MM.1S (cell line): ENCODE measurements at regions not wholly inside any gene's neighbourhood (a gene's known extent, or its start where the extent isn't known, plus 50 kb on each side); places are given as distances from the start of the nearest gene placed in this dataset.

Source experiments
- DNase-seq: peaks from one replicate; pipeline ENCODE4 v3.0.0-alpha.2; 2015
- H2AFZ ChIP-seq: fragments of 300-600 bp; sonication (generic); 2 replicates; pipeline ENCODE4 v1.6.0; 2016; ENCODE audit warnings: antibody characterized with exemption, low read length
- H3F3A ChIP-seq: fragments of 300-600 bp; sonication (generic); 2 replicates; pipeline ENCODE4 v1.6.1; 2016; ENCODE audit warnings: mild to moderate bottlenecking, antibody characterized with exemption, low read length, moderate library complexity, mixed read lengths; ENCODE audit not compliant: insufficient read depth
- H3K27ac ChIP-seq: fragments of 300-600 bp; sonication (generic); 2 replicates; pipeline ENCODE4 v1.5.1; 2016; ENCODE audit warnings: mild to moderate bottlenecking, low read length
- H3K27me3 ChIP-seq: fragments of 300-600 bp; sonication (generic); replicated peaks from 2 replicates; pipeline ENCODE4 v1.6.0; 2016; ENCODE audit warnings: low read length; ENCODE audit not compliant: insufficient read depth
- H3K36me3 ChIP-seq: fragments of 300-600 bp; sonication (generic); replicated peaks from 2 replicates; pipeline ENCODE4 v1.6.1; 2016; ENCODE audit warnings: mild to moderate bottlenecking, low read length, mixed read lengths; ENCODE audit not compliant: insufficient read depth
- H3K4me1 ChIP-seq: fragments of 300-600 bp; sonication (generic); 2 replicates; pipeline ENCODE4 v1.6.1; 2016; ENCODE audit warnings: low read length, mixed read lengths
- H3K4me2 ChIP-seq: fragments of 300-600 bp; sonication (generic); 2 replicates; pipeline ENCODE4 v1.6.0; 2016; ENCODE audit warnings: low read depth, low read length
- H3K4me3 ChIP-seq: fragments of 300-600 bp; sonication (generic); 2 replicates; pipeline ENCODE4 v1.5.1; 2016; ENCODE audit warnings: low read length, mixed read lengths
- H3K79me2 ChIP-seq: fragments of 300-600 bp; sonication (generic); 2 replicates; pipeline ENCODE4 v1.6.1; 2016; ENCODE audit warnings: mixed run types, low read length, mixed read lengths
- H3K9ac ChIP-seq: fragments of 300-600 bp; sonication (generic); 2 replicates; pipeline ENCODE4 v1.6.1; 2016; ENCODE audit warnings: low read length, mixed read lengths
- H3K9me2 ChIP-seq: fragments of 300-600 bp; sonication (generic); replicated peaks from 2 replicates; pipeline ENCODE4 v1.6.1; 2016; ENCODE audit warnings: mild to moderate bottlenecking, low read length, mixed read lengths; ENCODE audit not compliant: insufficient read depth
- H3K9me3 ChIP-seq: fragments of 300-600 bp; sonication (generic); replicated peaks from 2 replicates; pipeline ENCODE4 v1.6.1; 2016; ENCODE audit warnings: mild to moderate bottlenecking, low read length, mixed read lengths; ENCODE audit not compliant: insufficient read depth
- H4K20me1 ChIP-seq: fragments of 300-600 bp; sonication (generic); 2 replicates; pipeline ENCODE4 v1.6.1; 2016; ENCODE audit warnings: mild to moderate bottlenecking, low read length, moderate library complexity, mixed read lengths; ENCODE audit not compliant: insufficient read depth
- CTCF ChIP-seq: fragments of 300-600 bp; sonication (generic); IDR thresholded peaks from 2 replicates; pipeline ENCODE4 v1.5.1; 2016; ENCODE audit warnings: antibody characterized with exemption, low read length, mixed read lengths
- EZH2 ChIP-seq: fragments of 300-600 bp; sonication (generic); optimal IDR thresholded peaks from 2 replicates; pipeline ENCODE3; 2017; ENCODE audit warnings: low read depth, mild to moderate bottlenecking, antibody characterized with exemption, low read length, mixed read lengths
- EZH2phosphoT487 ChIP-seq: fragments of 300-600 bp; sonication (generic); IDR thresholded peaks from 2 replicates; pipeline ENCODE4 v1.6.1; 2018; ENCODE audit warnings: antibody characterized with exemption, low read length

DNA sequence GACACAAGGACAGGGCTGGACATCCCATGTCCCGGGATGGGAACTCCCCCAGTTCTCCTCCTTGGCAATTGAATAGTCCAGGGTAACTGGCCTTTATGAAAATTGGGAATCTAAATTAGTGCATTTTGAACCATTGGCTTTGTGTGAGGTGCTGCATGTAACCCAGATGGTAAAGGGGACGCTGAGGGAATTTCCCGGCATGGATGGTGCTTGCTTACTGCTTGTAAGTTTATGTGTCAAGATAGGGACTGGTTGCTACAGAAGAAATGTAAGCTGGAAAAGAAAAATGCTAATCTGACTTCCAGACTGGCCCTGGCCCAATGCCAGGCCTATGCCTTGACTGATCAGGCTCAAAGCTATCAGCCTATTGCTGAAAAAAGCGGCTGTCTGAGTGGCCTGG, 1096.7 kb upstream of the DDX18 start:
- no peak for TF ChIP-seq EZH2phosphoT487
- TF ChIP-seq EZH2, result no peak
- no peak for TF ChIP-seq CTCF
- H4K20me1 ChIP-seq, result no peaks in the 10 kb centered on the region
- no peak overlapping the region for H3K4me3 ChIP-seq
- DNase-seq, result no peak
- no peaks in the 10 kb centered on the region for H3K79me2 ChIP-seq
- no peak overlapping the region for H3K4me2 ChIP-seq
- no peak overlapping the region for H3K27ac ChIP-seq
- no peak overlapping the region for H2AFZ ChIP-seq
- no peaks in the 10 kb centered on the region for H3K27me3 ChIP-seq
- no peaks in the 10 kb centered on the region for H3K9me3 ChIP-seq
- no peaks in the 10 kb centered on the region for H3K9me2 ChIP-seq
- H3K9ac ChIP-seq, result no peak overlapping the region
- no peaks in the 10 kb centered on the region for H3F3A ChIP-seq
- no peaks in the 10 kb centered on the region for H3K4me1 ChIP-seq
- no peaks in the 10 kb centered on the region for H3K36me3 ChIP-seq

- TF ChIP-seq EZH2phosphoT487, result no peak
- TF ChIP-seq CTCF, result no peak
- no peak for TF ChIP-seq EZH2
- Histone ChIP-seq H2AFZ (no peak overlapping the region), H3K4me2 (no peak overlapping the region), H3K4me1 (no peaks in the 10 kb centered on the region), H3K4me3 (no peak overlapping the region), H3K9me3 (no peaks in the 10 kb centered on the region), H3K27ac (no peak overlapping the region), H3K27me3 (no peaks in the 10 kb centered on the region), H3K9ac (no peak overlapping the region), H4K20me1 (no peaks in the 10 kb centered on the region), H3K9me2 (no peaks in the 10 kb centered on the region), H3K79me2 (no peaks in the 10 kb centered on the region), H3F3A (no peaks in the 10 kb centered on the region), H3K36me3 (no peaks in the 10 kb centered on the region)
- no peak for DNase-seq
Measured at GRCh38 chr2:116718451-116718850, 1096.0 kb upstream of the DDX18 start.

DNA sequence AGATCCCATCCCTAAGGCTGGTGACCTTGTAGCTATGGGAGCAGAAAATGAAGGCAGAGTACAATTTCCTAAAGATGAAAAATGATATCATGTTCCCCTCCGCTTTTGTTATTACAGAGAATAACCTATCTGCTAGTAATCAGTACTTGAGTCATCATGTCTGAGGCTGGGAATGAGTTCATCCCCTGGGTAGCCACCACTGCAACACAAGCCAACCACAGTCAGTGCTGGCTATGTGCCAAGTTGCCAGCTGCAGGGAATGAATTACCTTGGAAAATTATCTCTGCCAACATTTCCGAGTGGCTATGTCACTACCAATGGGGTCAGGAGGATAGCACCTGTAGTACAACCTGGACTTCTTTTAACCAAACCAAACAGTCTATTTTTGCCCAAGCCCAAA, 1094.7 kb upstream of the DDX18 start:
- H2AFZ ChIP-seq, result no peak overlapping the region
- no peaks in the 10 kb centered on the region for H4K20me1 ChIP-seq
- H3K27ac ChIP-seq, result no peak overlapping the region
- no peaks in the 10 kb centered on the region for H3K4me1 ChIP-seq
- no peaks in the 10 kb centered on the region for H3F3A ChIP-seq
- H3K9me2 ChIP-seq, result no peaks in the 10 kb centered on the region
- H3K79me2 ChIP-seq, result no peaks in the 10 kb centered on the region
- no peak for DNase-seq
- no peak overlapping the region for H3K9ac ChIP-seq
- H3K36me3 ChIP-seq, result no peaks in the 10 kb centered on the region
- no peak overlapping the region for H3K4me3 ChIP-seq
- no peak overlapping the region for H3K4me2 ChIP-seq
- no peaks in the 10 kb centered on the region for H3K9me3 ChIP-seq
- H3K27me3 ChIP-seq, result no peaks in the 10 kb centered on the region
- TF ChIP-seq CTCF (no peak), EZH2phosphoT487 (no peak), EZH2 (no peak)

- no peak overlapping the region for H3K27ac ChIP-seq
- no peak overlapping the region for H3K4me2 ChIP-seq
- H3F3A ChIP-seq, result no peaks in the 10 kb centered on the region
- no peak overlapping the region for H2AFZ ChIP-seq
- no peaks in the 10 kb centered on the region for H3K79me2 ChIP-seq
- H3K36me3 ChIP-seq, result no peaks in the 10 kb centered on the region
- no peak for DNase-seq
- no peak overlapping the region for H3K9ac ChIP-seq
- no peaks in the 10 kb centered on the region for H3K4me1 ChIP-seq
- TF ChIP-seq EZH2phosphoT487, result no peak
- TF ChIP-seq EZH2, result no peak
- no peak for TF ChIP-seq CTCF
- no peak overlapping the region for H3K4me3 ChIP-seq
- H3K27me3 ChIP-seq, result no peaks in the 10 kb centered on the region
- no peaks in the 10 kb centered on the region for H3K9me3 ChIP-seq
- H3K9me2 ChIP-seq, result no peaks in the 10 kb centered on the region
- H4K20me1 ChIP-seq, result no peaks in the 10 kb centered on the region
Measured at GRCh38 chr2:116724550-116724949, 1089.9 kb upstream of the DDX18 start.
